Mesenteric fat pad (tissue), 1 donor: ENCODE measurements at regions not wholly inside any gene's neighbourhood (a gene's known extent, or its start where the extent isn't known, plus 50 kb on each side); places are given as distances from the start of the nearest gene placed in this dataset.
"Not testable (repeated sequence)": the region's sequence is repeated elsewhere in the genome, so short reads cannot be mapped to it uniquely, and the experiment has no call there.

Experiments used
- DNase-seq: peaks from one replicate; pipeline ENCODE4 v3.0.0-alpha.2; 2020; ENCODE audit warnings: low spot score
- donor health status: DM: yes; HTN: yes; CAD: no.

- DNase-seq: no peak
These were observed 511.3 kb downstream of the TRIML1 start for GRCh38 chr4:188650516-188650915.

- no peak for DNase-seq
These were observed 518.1 kb downstream of the TRIML1 start for GRCh38 chr4:188657365-188657764.

- no peak for DNase-seq
These were observed 519.8 kb downstream of the TRIML1 start for GRCh38 chr4:188658958-188659522.

GRCh38 chr4:188660796-188661195 lies 521.6 kb downstream of the TRIML1 start:
- DNase-seq: no peak

GRCh38 chr4:188661502-188661901 lies 522.3 kb downstream of the TRIML1 start:
- DNase-seq: no peak

GRCh38 chr4:188663369-188663768 lies 524.1 kb downstream of the TRIML1 start:
- DNase-seq: no peak

- no peak for DNase-seq
These were observed 526.5 kb downstream of the TRIML1 start for GRCh38 chr4:188665491-188666457.

- DNase-seq: not testable (repeated sequence)
These were observed 539.5 kb downstream of the TRIML1 start for GRCh38 chr4:188678691-188679090.

- DNase-seq: no peak
These were observed 540.9 kb downstream of the TRIML1 start for GRCh38 chr4:188680004-188680666.

GRCh38 chr4:188680667-188681063 lies 541.4 kb downstream of the TRIML1 start:
- DNase-seq: no peak

- DNase-seq: no peak
These were observed 543.1 kb downstream of the TRIML1 start for GRCh38 chr4:188682321-188682720.

- DNase-seq: no peak
These were observed 544.3 kb downstream of the TRIML1 start for GRCh38 chr4:188683571-188683970.

- no peak for DNase-seq
These were observed 549.7 kb downstream of the TRIML1 start for GRCh38 chr4:188688956-188689355.

GRCh38 chr4:188691811-188692210 lies 552.6 kb downstream of the TRIML1 start:
- DNase-seq: no peak

- DNase-seq: no peak
These were observed 556.0 kb downstream of the TRIML1 start for GRCh38 chr4:188695261-188695660.

- no peak for DNase-seq
These were observed 558.0 kb downstream of the TRIML1 start for GRCh38 chr4:188697243-188697642.

- DNase-seq: no peak
These were observed 562.7 kb downstream of the TRIML1 start for GRCh38 chr4:188701952-188702351.

GRCh38 chr4:188704288-188704687 lies 565.0 kb downstream of the TRIML1 start:
- DNase-seq: no peak

GRCh38 chr4:188707036-188707435 lies 567.8 kb downstream of the TRIML1 start:
- DNase-seq: no peak

- no peak for DNase-seq
These were observed 575.3 kb downstream of the TRIML1 start for GRCh38 chr4:188714501-188714900.

- no peak for DNase-seq
These were observed 575.7 kb downstream of the TRIML1 start for GRCh38 chr4:188714907-188715306.

- DNase-seq: no peak
These were observed 578.4 kb downstream of the TRIML1 start for GRCh38 chr4:188717661-188718060.
